OCI-LY1 (cell line): ENCODE measurements at regions not wholly inside any gene's neighbourhood (a gene's known extent, or its start where the extent isn't known, plus 50 kb on each side); places are given as distances from the start of the nearest gene placed in this dataset.

Source experiments
- CTCF ChIP-seq: fragments of 200-600 bp; sonication (generic), shearing (Covaris generic); IDR thresholded peaks from 2 replicates; pipeline ENCODE4 v1.5.1; 2017; ENCODE audit warnings: mild to moderate bottlenecking, antibody characterized with exemption, low read length, moderate library complexity, mixed read lengths
- EZH2 ChIP-seq: fragments of 200-600 bp; sonication (generic), shearing (Covaris generic); IDR thresholded peaks from 2 replicates; pipeline ENCODE4 v1.8.0; 2017; ENCODE audit warnings: borderline replicate concordance, mixed run types, mild to moderate bottlenecking, antibody characterized with exemption, low read length, moderate library complexity, mixed read lengths

DNA sequence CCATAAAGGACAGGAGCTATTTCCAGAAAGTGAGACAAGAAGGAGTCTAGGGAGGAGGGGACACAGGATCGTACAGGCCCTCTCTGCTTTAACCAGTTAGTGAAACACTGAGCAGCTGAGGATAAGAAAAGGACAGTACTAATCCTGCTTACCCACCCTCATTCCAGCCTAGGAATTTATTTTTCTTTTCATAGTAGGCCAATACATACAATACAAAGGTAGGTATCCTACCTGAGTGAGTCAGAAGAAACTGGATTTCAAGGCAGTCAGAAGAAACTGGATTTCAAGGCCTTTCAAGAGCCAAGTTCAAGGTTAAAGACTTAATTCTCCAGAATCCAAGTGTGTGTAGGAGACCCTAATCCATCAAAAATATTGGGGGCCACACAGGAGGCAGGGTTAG lies 65.3 kb downstream of the EOMES start:
- no peak for TF ChIP-seq CTCF
- no peak for TF ChIP-seq EZH2
